BJ (cell line): ENCODE measurements at regions not wholly inside any gene's neighbourhood (a gene's known extent, or its start where the extent isn't known, plus 50 kb on each side); places are given as distances from the start of the nearest gene placed in this dataset.

Source experiments
- CTCF ChIA-PET: fragments of 350-600 bp; formaldehyde crosslinking; extraction: SDS; loops from one replicate; lab custom pipeline; 2021; ENCODE audit warnings: antibody characterized with exemption, inconsistent platforms; lab: Yijun Ruan, JAX
- POLR2A ChIA-PET: fragments of 300-600 bp; sonication (Branson Sonifier 250); formaldehyde crosslinking; extraction: SDS; loops from one replicate; lab custom pipeline; 2021; ENCODE audit warnings: antibody characterized with exemption; lab: Charles Lee
- DNase-seq: peaks from one replicate; pipeline ENCODE4 v3.0.0-alpha.2; 2011; ENCODE audit warnings: low read depth
- H3K27me3 ChIP-seq: 2 replicates; pipeline ENCODE4 v1.6.0; 2011; ENCODE audit warnings: low read length; ENCODE audit not compliant: control insufficient read depth, insufficient read depth
- H3K36me3 ChIP-seq: 2 replicates; pipeline ENCODE4 v1.5.1; 2011; ENCODE audit warnings: low read length; ENCODE audit not compliant: control insufficient read depth, insufficient read depth
- H3K4me3 ChIP-seq: 2 replicates; pipeline ENCODE4 v1.5.1; 2011; ENCODE audit warnings: low read depth, mild to moderate bottlenecking, control low read depth, low read length
- CTCF ChIP-seq: IDR thresholded peaks from 2 replicates; pipeline ENCODE4 v1.5.1; 2011; ENCODE audit warnings: low read depth, mild to moderate bottlenecking, control low read depth, inconsistent platforms, low read length, moderate library complexity; ENCODE audit not compliant: insufficient read depth

GRCh38 chr13:64377606-64378005 lies 2852.5 kb downstream of the PCDH9 start:
- Histone ChIP-seq H3K27me3 (no peaks in the 10 kb centered on the region), H3K36me3 (no peaks in the 10 kb centered on the region), H3K4me3 (no peak overlapping the region)
- ChIA-PET POLR2A (no interaction called here), CTCF (no interaction called here)
- no peak for DNase-seq
- no peak for TF ChIP-seq CTCF

- no peak for TF ChIP-seq CTCF
- H3K36me3 ChIP-seq = no peaks in the 10 kb centered on the region
- H3K4me3 ChIP-seq = no peak overlapping the region
- no peaks in the 10 kb centered on the region for H3K27me3 ChIP-seq
- DNase-seq = no peak
- ChIA-PET CTCF (no interaction called here), POLR2A (no interaction called here)
These were observed 2858.7 kb downstream of the PCDH9 start for GRCh38 chr13:64371461-64371860.

GRCh38 chr13:64371045-64371444 lies 2859.1 kb downstream of the PCDH9 start:
- Histone ChIP-seq H3K36me3 (no peaks in the 10 kb centered on the region), H3K4me3 (no peak overlapping the region), H3K27me3 (no peaks in the 10 kb centered on the region)
- ChIA-PET CTCF (no interaction called here), POLR2A (no interaction called here)
- no peak for TF ChIP-seq CTCF
- no peak for DNase-seq

- DNase-seq = no peak
- CTCF ChIA-PET = no interaction called here
These were observed 2861.0 kb downstream of the PCDH9 start for GRCh38 chr13:64369121-64369520.

GRCh38 chr13:64362564-64362963 lies 2867.6 kb downstream of the PCDH9 start:
- CTCF ChIA-PET = no interaction called here
- H3K36me3 ChIP-seq = no peaks in the 10 kb centered on the region
- POLR2A ChIA-PET = no interaction called here
- no peak for TF ChIP-seq CTCF
- no peak overlapping the region for H3K4me3 ChIP-seq
- DNase-seq = no peak
- no peaks in the 10 kb centered on the region for H3K27me3 ChIP-seq

More at GRCh38 chr13:64369121-64369520, 2861.0 kb downstream of the PCDH9 start:
- no peak for TF ChIP-seq CTCF
- POLR2A ChIA-PET = no interaction called here
- Histone ChIP-seq H3K4me3 (no peak overlapping the region), H3K36me3 (no peaks in the 10 kb centered on the region), H3K27me3 (no peaks in the 10 kb centered on the region)
